ENCODE measurements at regions not wholly inside any gene's neighbourhood (a gene's known extent, or its start where the extent isn't known, plus 50 kb on each side); places are given as distances from the start of the nearest gene placed in this dataset.

- Histone ChIP-seq H3K4me2 (ENCODE audit: low read length) (no peak overlapping the region), H3K27ac (ENCODE audit: low read length) (no peak overlapping the region), H3K36me3 (ENCODE audit: insufficient read depth, low read length) (no peaks in the 10 kb centered on the region), H3K4me3 (ENCODE audit: low read length) (no peak overlapping the region), H3K9me3 (ENCODE audit: low read length) (no peaks in the 10 kb centered on the region), H3K79me2 (replicated peaks; ENCODE audit: insufficient read depth, low read length) (no peaks in the 10 kb centered on the region), H4K20me1 (ENCODE audit: insufficient read depth) (no peaks in the 10 kb centered on the region), H3K9me2 (ENCODE audit: insufficient read depth, low read length) (no peaks in the 10 kb centered on the region), H2AFZ (ENCODE audit: low read depth, low read length) (no peak overlapping the region), H3F3A (ENCODE audit: insufficient read depth, low read length, poor library complexity, severe bottlenecking) (no peaks in the 10 kb centered on the region), H3K9ac (ENCODE audit: low read length) (no peak overlapping the region), H3K27me3 (ENCODE audit: insufficient read depth, low read depth, low read length) (no peaks in the 10 kb centered on the region)
- TF ChIP-seq CTCF (IDR thresholded peaks at IDR 0.05; ENCODE audit: poor library complexity, severe bottlenecking) (no peak), SMC3 (conservative IDR thresholded peaks at IDR 0.05; ENCODE audit: poor library complexity) (no peak), RAD21 (conservative IDR thresholded peaks at IDR 0.05) (no peak), REST (IDR thresholded peaks at IDR 0.05; ENCODE audit: borderline replicate concordance) (no peak), EZH2 (IDR thresholded peaks at IDR 0.05; ENCODE audit: borderline replicate concordance, insufficient read depth, low read length, poor library complexity, severe bottlenecking) (no peak), EP300 (conservative IDR thresholded peaks at IDR 0.05; ENCODE audit: poor library complexity, severe bottlenecking) (no peak), MXI1 (conservative IDR thresholded peaks at IDR 0.05; ENCODE audit: poor library complexity, severe bottlenecking) (no peak), TAF1 (IDR thresholded peaks at IDR 0.05; ENCODE audit: low read depth) (no peak), POLR2AphosphoS5 (IDR thresholded peaks at IDR 0.05) (no peak)
These were observed 213.4 kb upstream of the HCCS start for GRCh38 chrX:10897768-10898167.

- H3K9me3 ChIP-seq (ENCODE audit: low read length): no peaks in the 10 kb centered on the region
- no peaks in the 10 kb centered on the region for H3F3A ChIP-seq (ENCODE audit: insufficient read depth, low read length, poor library complexity, severe bottlenecking)
- no peaks in the 10 kb centered on the region for H3K9me2 ChIP-seq (ENCODE audit: insufficient read depth, low read length)
- TF ChIP-seq RAD21 (conservative IDR thresholded peaks at IDR 0.05): no peak
- no peak for TF ChIP-seq POLR2AphosphoS5 (IDR thresholded peaks at IDR 0.05)
- no peak for TF ChIP-seq CTCF (IDR thresholded peaks at IDR 0.05; ENCODE audit: poor library complexity, severe bottlenecking)
- no peak for TF ChIP-seq TAF1 (IDR thresholded peaks at IDR 0.05; ENCODE audit: low read depth)
- no peak for TF ChIP-seq REST (IDR thresholded peaks at IDR 0.05; ENCODE audit: borderline replicate concordance)
- no peak for TF ChIP-seq MXI1 (conservative IDR thresholded peaks at IDR 0.05; ENCODE audit: poor library complexity, severe bottlenecking)
- H3K27me3 ChIP-seq (ENCODE audit: insufficient read depth, low read depth, low read length): no peaks in the 10 kb centered on the region
- H4K20me1 ChIP-seq (ENCODE audit: insufficient read depth): no peaks in the 10 kb centered on the region
- no peak overlapping the region for H3K4me2 ChIP-seq (ENCODE audit: low read length)
- H3K36me3 ChIP-seq (ENCODE audit: insufficient read depth, low read length): no peaks in the 10 kb centered on the region
- no peak overlapping the region for H3K9ac ChIP-seq (ENCODE audit: low read length)
- H2AFZ ChIP-seq (ENCODE audit: low read depth, low read length): no peak overlapping the region
- no peaks in the 10 kb centered on the region for H3K79me2 ChIP-seq (replicated peaks; ENCODE audit: insufficient read depth, low read length)
- H3K27ac ChIP-seq (ENCODE audit: low read length): no peak overlapping the region
- no peak overlapping the region for H3K4me3 ChIP-seq (ENCODE audit: low read length)
These were observed 210.4 kb upstream of the HCCS start for GRCh38 chrX:10900585-10901289.

Measured in neural cell (in vitro differentiated cells).